Hepatocyte (in vitro differentiated cells): ENCODE measurements at regions not wholly inside any gene's neighbourhood (a gene's known extent, or its start where the extent isn't known, plus 50 kb on each side); places are given as distances from the start of the nearest gene placed in this dataset.

ENCODE experiments used
- DNase-seq: peaks from one replicate; pipeline ENCODE4 v3.0.0-alpha.2; 2016; ENCODE audit warnings: low spot score
- H2AFZ ChIP-seq: fragments of 200-600 bp; sonication (generic); 2 replicates; pipeline ENCODE4 v1.6.0; 2016; ENCODE audit warnings: antibody characterized with exemption, mild to moderate bottlenecking
- H3K27ac ChIP-seq: fragments of 200-600 bp; sonication (generic); 2 replicates; pipeline ENCODE4 v1.5.1; 2016; ENCODE audit warnings: mild to moderate bottlenecking
- H3K27me3 ChIP-seq: fragments of 200-600 bp; sonication (generic); 2 replicates; pipeline ENCODE4 v1.6.1; 2016
- H3K36me3 ChIP-seq: fragments of 200-600 bp; sonication (generic); replicated peaks from 2 replicates; pipeline ENCODE4 v1.5.1; 2016; ENCODE audit warnings: low read depth; ENCODE audit not compliant: insufficient read depth
- H3K4me1 ChIP-seq: fragments of 200-600 bp; sonication (generic); 2 replicates; pipeline ENCODE4 v1.5.1; 2016; ENCODE audit warnings: mild to moderate bottlenecking, moderate library complexity; ENCODE audit not compliant: insufficient read depth
- H3K4me2 ChIP-seq: fragments of 200-600 bp; sonication (generic); 2 replicates; pipeline ENCODE4 v1.6.0; 2016
- H3K4me3 ChIP-seq: fragments of 200-600 bp; sonication (generic); 2 replicates; pipeline ENCODE4 v1.5.1; 2016; ENCODE audit warnings: mild to moderate bottlenecking
- H3K79me2 ChIP-seq: fragments of 200-600 bp; sonication (generic); 2 replicates; pipeline ENCODE4 v1.6.0; 2017; ENCODE audit warnings: mild to moderate bottlenecking
- H3K9me2 ChIP-seq: fragments of 200-600 bp; sonication (generic); replicated peaks from 2 replicates; pipeline ENCODE4 v1.6.0; 2017; ENCODE audit warnings: mild to moderate bottlenecking; ENCODE audit not compliant: insufficient read depth
- H3K9me3 ChIP-seq: fragments of 200-600 bp; sonication (generic); 2 replicates; pipeline ENCODE4 v1.5.1; 2016; ENCODE audit warnings: low read depth, mild to moderate bottlenecking
- H4K20me1 ChIP-seq: fragments of 200-600 bp; sonication (generic); 2 replicates; pipeline ENCODE4 v1.6.0; 2016; ENCODE audit warnings: mild to moderate bottlenecking; ENCODE audit not compliant: insufficient read depth, poor library complexity, severe bottlenecking
- EZH2 ChIP-seq: fragments of 200-600 bp; sonication (generic); IDR thresholded peaks from 2 replicates; pipeline ENCODE4 v1.6.1; 2016; ENCODE audit warnings: antibody characterized with exemption, mild to moderate bottlenecking, borderline replicate concordance
- EZH2phosphoT487 ChIP-seq: fragments of 200-600 bp; sonication (generic); IDR thresholded peaks from one replicate; pipeline ENCODE4 v1.6.1; 2018; ENCODE audit warnings: antibody characterized with exemption, mild to moderate bottlenecking, low read depth, moderate library complexity; ENCODE audit not compliant: unreplicated experiment, severe bottlenecking
- WGBS: methylation state at CpG from one replicate; pipeline ENCODE4 v1.1.6; 2016; ENCODE audit warnings: low lambda C conversion rate; ENCODE audit errors: missing lambda C conversion rate; 5-methylcytosine and 5-hydroxymethylcytosine counted together
- TF ChIP-seq, protein P1 (sequence below): fragments of 200-600 bp; sonication (generic); IDR thresholded peaks from 2 replicates; pipeline ENCODE4 v1.5.1; 2016; ENCODE audit warnings: antibody characterized with exemption, mild to moderate bottlenecking; ENCODE audit not compliant: poor library complexity

DNA sequence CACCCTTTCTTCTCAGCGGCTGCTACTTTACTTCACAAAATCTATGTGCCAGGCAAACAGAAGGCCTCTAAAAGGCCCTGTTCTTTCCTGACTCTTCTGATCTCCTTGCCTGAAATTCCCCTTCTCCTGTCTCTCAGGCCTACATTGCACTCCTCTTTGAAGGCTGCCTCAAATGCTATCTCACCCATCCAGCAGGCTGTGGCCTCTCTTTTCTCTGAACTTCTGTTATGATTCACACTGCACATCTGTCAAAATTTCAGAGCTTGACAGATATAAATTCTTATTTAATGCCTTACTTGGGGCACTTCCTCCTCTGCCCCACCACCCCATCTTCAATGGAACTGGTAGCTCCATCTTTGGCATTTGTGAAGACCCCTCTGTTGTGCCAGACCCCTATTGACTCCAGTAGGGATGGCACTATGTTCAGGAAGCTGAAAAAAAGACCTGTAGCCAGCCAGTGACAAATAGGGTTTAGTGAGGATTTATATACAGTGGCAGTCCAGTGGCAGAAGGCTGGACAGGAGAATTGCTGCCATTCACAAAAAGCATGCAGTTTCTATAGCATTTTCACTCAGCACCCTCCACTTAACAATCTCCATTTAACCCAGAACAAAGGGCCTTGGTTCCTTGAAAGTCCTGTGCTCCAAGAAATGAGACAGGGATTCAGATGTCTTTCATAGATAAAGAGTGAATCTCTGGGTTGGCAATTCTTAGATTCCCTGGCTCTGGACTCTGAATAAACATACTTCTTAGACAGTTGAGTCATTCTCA lies 415.8 kb upstream of the GRM7 start:
- Histone ChIP-seq H3K36me3 (no peaks in the 10 kb centered on the region), H3K9me2 (no peaks in the 10 kb centered on the region), H3K4me2 (no peak overlapping the region), H3K4me3 (no peak overlapping the region), H4K20me1 (no peaks in the 10 kb centered on the region), H3K27me3 (no peaks in the 10 kb centered on the region), H3K27ac (no peak overlapping the region), H3K79me2 (no peaks in the 10 kb centered on the region), H2AFZ (no peak overlapping the region), H3K4me1 (no peaks in the 10 kb centered on the region), H3K9me3 (no peaks in the 10 kb centered on the region)
- TF ChIP-seq EZH2: no peak
- TF ChIP-seq, protein P1, sequence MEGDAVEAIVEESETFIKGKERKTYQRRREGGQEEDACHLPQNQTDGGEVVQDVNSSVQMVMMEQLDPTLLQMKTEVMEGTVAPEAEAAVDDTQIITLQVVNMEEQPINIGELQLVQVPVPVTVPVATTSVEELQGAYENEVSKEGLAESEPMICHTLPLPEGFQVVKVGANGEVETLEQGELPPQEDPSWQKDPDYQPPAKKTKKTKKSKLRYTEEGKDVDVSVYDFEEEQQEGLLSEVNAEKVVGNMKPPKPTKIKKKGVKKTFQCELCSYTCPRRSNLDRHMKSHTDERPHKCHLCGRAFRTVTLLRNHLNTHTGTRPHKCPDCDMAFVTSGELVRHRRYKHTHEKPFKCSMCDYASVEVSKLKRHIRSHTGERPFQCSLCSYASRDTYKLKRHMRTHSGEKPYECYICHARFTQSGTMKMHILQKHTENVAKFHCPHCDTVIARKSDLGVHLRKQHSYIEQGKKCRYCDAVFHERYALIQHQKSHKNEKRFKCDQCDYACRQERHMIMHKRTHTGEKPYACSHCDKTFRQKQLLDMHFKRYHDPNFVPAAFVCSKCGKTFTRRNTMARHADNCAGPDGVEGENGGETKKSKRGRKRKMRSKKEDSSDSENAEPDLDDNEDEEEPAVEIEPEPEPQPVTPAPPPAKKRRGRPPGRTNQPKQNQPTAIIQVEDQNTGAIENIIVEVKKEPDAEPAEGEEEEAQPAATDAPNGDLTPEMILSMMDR: no peak
- no peak for TF ChIP-seq EZH2phosphoT487
- WGBS: 89% methylated on average over 1 of the region's 1 CpG
- DNase-seq: no peak

DNA sequence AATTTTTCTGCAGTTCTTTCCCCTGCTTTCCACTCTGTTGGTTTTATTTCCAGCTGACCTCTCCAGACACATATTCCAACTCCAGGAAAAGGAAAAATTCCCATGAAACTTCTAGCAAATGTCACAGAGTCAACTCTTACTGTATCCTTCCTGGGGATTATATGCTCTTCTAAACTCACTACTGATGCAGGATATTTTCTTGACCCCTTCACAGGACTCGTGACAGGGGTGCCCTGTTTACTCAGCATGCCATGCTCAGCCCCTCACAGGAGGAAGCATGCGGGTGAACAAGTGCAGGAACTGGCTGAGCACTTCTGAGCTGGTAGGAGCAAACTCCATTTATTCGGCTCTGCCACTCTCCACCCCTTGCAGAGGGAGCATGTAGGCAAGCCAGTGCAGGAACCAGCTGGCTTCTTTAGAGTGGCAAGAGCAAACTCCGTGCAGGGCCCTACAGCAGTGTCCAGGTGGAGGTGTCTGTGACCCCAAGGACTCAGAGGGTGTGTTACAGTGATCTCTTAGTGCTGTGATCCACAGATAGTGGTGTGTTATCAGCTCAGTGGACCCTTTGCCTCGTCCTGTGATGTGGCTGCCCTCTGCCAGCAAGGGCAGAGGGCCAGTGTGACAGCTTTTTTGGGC lies 413.6 kb upstream of the GRM7 start:
- H3K9me2 ChIP-seq: no peaks in the 10 kb centered on the region
- H4K20me1 ChIP-seq: no peaks in the 10 kb centered on the region
- no peak overlapping the region for H3K4me2 ChIP-seq
- 89% methylated on average over 5 of the region's 5 CpGs for WGBS
- no peaks in the 10 kb centered on the region for H3K79me2 ChIP-seq
- TF ChIP-seq, protein P1: no peak
- TF ChIP-seq EZH2phosphoT487 (no peak), EZH2 (no peak)
- no peak overlapping the region for H3K27ac ChIP-seq
- no peak overlapping the region for H2AFZ ChIP-seq
- H3K36me3 ChIP-seq: no peaks in the 10 kb centered on the region
- H3K27me3 ChIP-seq: no peaks in the 10 kb centered on the region
- no peak overlapping the region for H3K4me3 ChIP-seq
- no peak for DNase-seq
- no peaks in the 10 kb centered on the region for H3K4me1 ChIP-seq
- H3K9me3 ChIP-seq: no peaks in the 10 kb centered on the region

DNA sequence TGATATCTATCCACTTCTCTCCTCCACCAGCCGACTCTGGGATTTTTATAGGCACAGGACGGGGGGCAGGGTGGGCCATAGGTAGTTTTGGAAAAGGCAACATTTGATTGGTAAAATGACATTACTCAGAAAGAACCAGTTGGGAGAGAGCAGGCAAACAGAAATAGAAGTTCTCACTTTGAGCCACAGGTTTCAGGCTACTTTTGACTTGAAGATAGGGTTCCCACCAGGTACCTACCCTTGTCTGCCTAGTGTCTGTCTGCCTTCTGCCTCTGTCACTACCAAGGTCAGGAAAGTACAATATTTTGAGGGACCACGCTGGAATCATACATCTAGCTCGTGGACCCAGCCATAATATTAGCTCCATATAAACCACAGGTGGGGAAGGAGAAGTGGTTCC lies 412.9 kb upstream of the GRM7 start:
- no peak for DNase-seq
- TF ChIP-seq EZH2 (no peak), EZH2phosphoT487 (no peak)
- TF ChIP-seq, protein P1: no peak
- Histone ChIP-seq H3K27ac (no peak overlapping the region), H3K4me3 (no peak overlapping the region), H3K79me2 (no peaks in the 10 kb centered on the region), H2AFZ (no peak overlapping the region), H3K4me2 (no peak overlapping the region), H3K9me3 (no peaks in the 10 kb centered on the region), H3K36me3 (no peaks in the 10 kb centered on the region), H4K20me1 (no peaks in the 10 kb centered on the region), H3K9me2 (no peaks in the 10 kb centered on the region), H3K4me1 (no peaks in the 10 kb centered on the region), H3K27me3 (no peaks in the 10 kb centered on the region)
- WGBS: 96% methylated on average over 4 of the region's 4 CpGs
